HG03378 (cell line): ENCODE measurements at regions not wholly inside any gene's neighbourhood (a gene's known extent, or its start where the extent isn't known, plus 50 kb on each side); places are given as distances from the start of the nearest gene placed in this dataset.
A peak's percentile ranks its signal among the peaks of the same experiment; 100 is the strongest.
"Not testable (repeated sequence)": the region's sequence is repeated elsewhere in the genome, so short reads cannot be mapped to it uniquely, and the experiment has no call there.

Experiments used
- ATAC-seq: cut with Tn5 transposase; IDR thresholded peaks from one replicate; pipeline ENCODE4 v1.9.1; 2021; ENCODE audit warnings: mild to moderate bottlenecking, moderate library complexity; ENCODE audit not compliant: unreplicated experiment

- ATAC-seq = no peak
Observed at GRCh38 chr12:19665121-19665900, 226.0 kb downstream of the AEBP2 start.

GRCh38 chr12:19666070-19666469, 226.8 kb downstream of the AEBP2 start:
- ATAC-seq = no peak

- ATAC-seq = no peak
Observed at GRCh38 chr12:19669793-19670192, 230.5 kb downstream of the AEBP2 start.

- ATAC-seq = no peak
Observed at GRCh38 chr12:19671695-19672094, 232.4 kb downstream of the AEBP2 start.

GRCh38 chr12:19674437-19674836, 235.1 kb downstream of the AEBP2 start:
- no peak for ATAC-seq

GRCh38 chr12:19675361-19675760, 236.1 kb downstream of the AEBP2 start:
- ATAC-seq = peak; percentile 63

- not testable (repeated sequence) for ATAC-seq
Observed at GRCh38 chr12:19678501-19678900, 239.2 kb downstream of the AEBP2 start.

GRCh38 chr12:19681007-19681406, 241.7 kb downstream of the AEBP2 start:
- ATAC-seq = no peak

- ATAC-seq = no peak
Observed at GRCh38 chr12:19683178-19683927, 244.1 kb downstream of the AEBP2 start.

GRCh38 chr12:19687371-19687770, 248.1 kb downstream of the AEBP2 start:
- ATAC-seq = no peak

- ATAC-seq = no peak
Observed at GRCh38 chr12:19688532-19688931, 249.2 kb downstream of the AEBP2 start.

- ATAC-seq = no peak
Observed at GRCh38 chr12:19689226-19689625, 249.9 kb downstream of the AEBP2 start.

GRCh38 chr12:19689801-19690472, 250.6 kb downstream of the AEBP2 start:
- no peak for ATAC-seq

GRCh38 chr12:19692091-19692490, 252.8 kb downstream of the AEBP2 start:
- no peak for ATAC-seq

- no peak for ATAC-seq
Observed at GRCh38 chr12:19692566-19692965, 253.3 kb downstream of the AEBP2 start.

GRCh38 chr12:19694627-19695026, 255.3 kb downstream of the AEBP2 start:
- no peak for ATAC-seq

- ATAC-seq = no peak
Observed at GRCh38 chr12:19695244-19696098, 256.2 kb downstream of the AEBP2 start.

- no peak for ATAC-seq
Observed at GRCh38 chr12:19700969-19701368, 261.7 kb downstream of the AEBP2 start.

GRCh38 chr12:19704966-19705365, 265.7 kb downstream of the AEBP2 start:
- ATAC-seq = no peak

- ATAC-seq = no peak
Observed at GRCh38 chr12:19706936-19707335, 267.6 kb downstream of the AEBP2 start.

- no peak for ATAC-seq
Observed at GRCh38 chr12:19707948-19708409, 268.7 kb downstream of the AEBP2 start.
